ENCODE measurements at regions not wholly inside any gene's neighbourhood (a gene's known extent, or its start where the extent isn't known, plus 50 kb on each side); places are given as distances from the start of the nearest gene placed in this dataset.

GRCh38 chr4:85369703-85370380, 105.1 kb upstream of the ARHGAP24 start:
- TF ChIP-seq, protein P1, sequence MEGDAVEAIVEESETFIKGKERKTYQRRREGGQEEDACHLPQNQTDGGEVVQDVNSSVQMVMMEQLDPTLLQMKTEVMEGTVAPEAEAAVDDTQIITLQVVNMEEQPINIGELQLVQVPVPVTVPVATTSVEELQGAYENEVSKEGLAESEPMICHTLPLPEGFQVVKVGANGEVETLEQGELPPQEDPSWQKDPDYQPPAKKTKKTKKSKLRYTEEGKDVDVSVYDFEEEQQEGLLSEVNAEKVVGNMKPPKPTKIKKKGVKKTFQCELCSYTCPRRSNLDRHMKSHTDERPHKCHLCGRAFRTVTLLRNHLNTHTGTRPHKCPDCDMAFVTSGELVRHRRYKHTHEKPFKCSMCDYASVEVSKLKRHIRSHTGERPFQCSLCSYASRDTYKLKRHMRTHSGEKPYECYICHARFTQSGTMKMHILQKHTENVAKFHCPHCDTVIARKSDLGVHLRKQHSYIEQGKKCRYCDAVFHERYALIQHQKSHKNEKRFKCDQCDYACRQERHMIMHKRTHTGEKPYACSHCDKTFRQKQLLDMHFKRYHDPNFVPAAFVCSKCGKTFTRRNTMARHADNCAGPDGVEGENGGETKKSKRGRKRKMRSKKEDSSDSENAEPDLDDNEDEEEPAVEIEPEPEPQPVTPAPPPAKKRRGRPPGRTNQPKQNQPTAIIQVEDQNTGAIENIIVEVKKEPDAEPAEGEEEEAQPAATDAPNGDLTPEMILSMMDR (IDR thresholded peaks at IDR 0.05), result no peak

GRCh38 chr4:85370400-85371032, 104.4 kb upstream of the ARHGAP24 start:
- TF ChIP-seq, protein P1 (IDR thresholded peaks at IDR 0.05), result peak; percentile 85

DNA sequence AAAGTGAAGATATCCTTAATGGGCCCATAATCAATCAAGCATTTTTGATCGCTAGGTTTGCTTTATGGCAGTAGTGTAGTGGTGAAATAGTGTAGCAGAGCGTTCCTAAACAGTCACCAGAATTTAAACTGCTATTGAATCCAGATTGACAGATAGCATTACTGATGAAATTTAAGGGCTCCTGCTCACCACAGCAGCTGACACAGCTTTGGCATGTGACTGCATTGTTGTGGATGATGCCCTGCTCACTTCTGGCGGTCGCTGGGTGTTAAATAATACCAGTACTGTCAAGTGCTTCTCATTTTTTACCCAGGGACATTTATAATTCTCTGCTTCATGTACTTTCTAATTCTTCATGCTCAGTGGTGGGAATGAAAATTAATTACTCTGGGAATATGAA, 102.0 kb upstream of the ARHGAP24 start:
- TF ChIP-seq, protein P1 (IDR thresholded peaks at IDR 0.05), result no peak

GRCh38 chr4:85376285-85376684, 98.7 kb upstream of the ARHGAP24 start:
- TF ChIP-seq, protein P1 (IDR thresholded peaks at IDR 0.05), result no peak

DNA sequence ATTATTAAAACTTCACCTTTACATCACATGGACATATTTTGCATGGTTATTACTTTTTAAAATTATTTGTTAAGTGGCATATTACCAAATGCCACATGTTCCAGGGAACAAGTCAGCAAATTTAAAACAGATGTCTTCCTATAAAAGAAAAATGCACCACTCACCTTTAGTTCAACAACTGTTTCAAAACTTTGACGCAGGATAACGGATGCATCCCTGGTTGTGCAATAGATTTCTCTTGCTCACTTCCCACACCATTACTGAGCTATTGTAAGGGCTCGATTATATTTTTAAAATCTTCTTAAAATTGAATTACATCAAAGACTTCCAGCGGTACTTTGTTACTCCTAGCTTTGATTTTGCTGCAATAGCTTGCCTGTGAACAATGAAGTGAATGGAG, 93.0 kb upstream of the ARHGAP24 start:
- TF ChIP-seq, protein P1 (IDR thresholded peaks at IDR 0.05), result no peak

DNA sequence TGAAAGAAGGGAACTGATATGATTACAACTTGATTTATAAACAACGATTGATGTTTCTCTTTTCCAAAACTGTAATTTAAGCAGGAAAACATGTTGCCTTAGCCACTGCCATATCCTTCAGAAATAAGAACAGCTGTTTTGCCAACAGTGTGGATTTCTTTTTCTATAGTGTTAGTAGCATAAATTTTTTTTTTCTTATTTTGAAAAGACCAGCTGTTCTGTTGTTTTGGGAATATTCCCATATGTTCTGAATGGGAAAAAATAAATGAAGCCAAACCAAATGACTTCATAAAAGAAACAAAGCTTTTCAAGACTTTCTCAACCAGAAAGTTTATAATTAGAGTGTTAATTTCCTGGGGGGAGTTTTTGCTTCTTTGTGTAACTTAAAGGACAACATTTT, 83.9 kb upstream of the ARHGAP24 start:
- TF ChIP-seq, protein P1 (IDR thresholded peaks at IDR 0.05), result no peak

DNA sequence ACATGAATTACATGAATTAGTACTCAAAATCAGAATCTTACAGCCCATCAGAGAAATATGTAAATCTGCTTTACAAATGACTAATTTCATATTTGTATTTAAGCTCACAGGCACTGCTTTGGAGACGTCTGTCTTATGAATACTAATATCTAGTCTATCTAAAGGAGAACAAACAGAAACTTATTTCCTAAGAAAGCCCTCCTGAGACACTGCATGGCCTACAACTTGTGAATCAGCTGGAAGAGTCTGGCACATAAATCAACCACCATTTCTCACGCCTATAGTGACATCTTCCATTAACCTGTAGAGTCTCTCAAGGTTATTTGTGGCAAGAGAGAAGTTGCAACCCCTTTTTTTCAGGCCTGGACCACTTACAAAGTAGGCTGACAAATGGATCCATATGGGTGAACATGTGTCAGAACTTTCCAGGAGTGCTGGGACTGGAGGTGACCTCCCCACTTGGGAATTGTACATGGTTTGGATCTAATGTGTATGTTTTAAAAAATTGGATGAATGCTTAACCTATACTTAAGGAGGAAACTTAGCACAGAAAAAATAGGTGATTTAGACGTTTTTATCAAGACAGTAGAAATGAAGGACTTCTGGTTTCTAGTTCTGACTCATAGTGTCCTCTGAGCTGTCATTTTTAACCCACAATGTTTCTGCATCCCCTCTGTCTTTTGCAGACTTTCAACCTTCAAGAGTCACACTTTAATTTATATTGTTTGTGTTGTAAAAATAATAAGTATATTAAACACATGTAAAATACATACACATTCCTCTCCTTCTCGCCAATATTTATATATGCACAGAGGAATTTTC, 83.2 kb upstream of the ARHGAP24 start:
- TF ChIP-seq, protein P1 (IDR thresholded peaks at IDR 0.05), result no peak
